Central memory CD4-positive, alpha-beta T cell (primary cell): ENCODE measurements at regions not wholly inside any gene's neighbourhood (a gene's known extent, or its start where the extent isn't known, plus 50 kb on each side); places are given as distances from the start of the nearest gene placed in this dataset.

Source experiments
- DNase-seq: peaks from one replicate; pipeline ENCODE4 v3.0.0; 2022

DNA sequence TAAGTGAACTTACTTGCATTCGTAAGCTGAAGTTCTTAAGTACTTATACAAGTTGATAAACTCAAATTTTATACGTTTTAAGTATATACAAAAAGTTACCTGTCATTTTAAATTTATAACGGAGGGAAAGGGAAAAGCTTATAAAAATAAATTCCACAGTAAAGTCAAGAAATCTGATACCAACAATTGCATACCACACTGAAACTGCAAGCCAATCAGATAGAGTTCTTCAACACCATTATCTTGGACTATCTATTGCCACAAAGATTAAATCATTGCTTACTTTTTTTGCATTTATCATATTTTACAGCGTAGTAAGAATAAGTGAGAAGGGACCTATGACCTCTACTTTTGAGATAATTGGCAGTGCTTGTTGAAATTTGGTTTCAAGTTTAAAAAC, 386.7 kb downstream of the TFAP2A start:
- DNase-seq = no peak

DNA sequence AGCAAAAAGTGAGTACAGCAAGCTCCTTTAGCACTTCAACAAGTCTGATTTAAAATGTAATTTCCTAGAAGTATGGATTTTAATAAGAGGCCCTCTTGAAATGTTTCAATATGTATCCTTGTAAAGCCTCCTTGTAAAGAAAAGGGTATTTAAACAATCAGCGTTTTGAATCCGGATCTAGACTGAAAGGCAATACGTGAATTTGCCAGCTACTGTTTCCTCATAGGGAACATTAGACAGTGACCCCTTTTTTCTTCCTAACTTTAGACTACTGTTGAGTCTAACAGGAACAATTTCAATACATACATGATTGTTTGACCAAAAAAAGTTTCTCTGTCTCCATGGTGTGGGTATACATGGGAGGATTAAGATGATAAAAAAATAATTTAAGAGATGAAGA, 395.0 kb downstream of the TFAP2A start:
- no peak for DNase-seq

DNA sequence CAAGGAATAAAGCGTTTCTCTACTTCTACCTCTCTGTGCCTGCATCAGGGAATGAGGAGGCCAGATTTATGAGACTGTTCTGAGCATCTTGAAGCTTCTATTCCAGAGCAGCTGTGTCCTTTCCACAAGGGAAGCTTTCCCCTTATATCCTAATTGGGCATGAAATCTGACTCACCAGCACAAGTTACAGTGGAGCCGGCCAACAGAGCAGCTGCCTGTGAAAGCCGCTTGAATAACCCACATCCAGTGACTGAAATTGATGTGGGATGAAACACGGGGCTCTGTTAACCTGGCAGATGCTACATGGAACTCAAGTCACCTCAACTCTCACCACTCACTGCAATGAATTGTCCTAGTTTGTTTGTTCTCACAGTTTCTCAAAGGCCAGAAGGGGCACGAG, 400.3 kb downstream of the TFAP2A start:
- DNase-seq = no peak

DNA sequence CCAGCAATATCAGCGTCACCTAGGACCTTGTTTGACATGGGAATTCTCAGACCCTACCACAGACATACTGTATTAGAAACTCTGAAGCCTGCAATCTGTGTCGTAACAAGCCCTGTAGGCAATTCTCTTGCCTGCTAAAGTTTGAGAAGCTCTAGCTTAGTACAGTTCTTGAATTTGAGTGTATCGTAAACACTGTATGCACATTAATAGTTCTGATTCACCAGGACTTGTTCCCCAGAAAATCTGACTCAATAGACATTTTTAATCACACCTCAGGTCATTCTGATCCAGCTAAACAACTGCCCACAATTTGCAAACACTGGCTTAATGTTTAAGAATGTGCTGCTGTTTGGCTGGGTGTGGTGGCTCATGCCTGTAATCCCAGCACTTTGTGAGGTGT, 414.3 kb downstream of the TFAP2A start:
- DNase-seq = no peak

DNA sequence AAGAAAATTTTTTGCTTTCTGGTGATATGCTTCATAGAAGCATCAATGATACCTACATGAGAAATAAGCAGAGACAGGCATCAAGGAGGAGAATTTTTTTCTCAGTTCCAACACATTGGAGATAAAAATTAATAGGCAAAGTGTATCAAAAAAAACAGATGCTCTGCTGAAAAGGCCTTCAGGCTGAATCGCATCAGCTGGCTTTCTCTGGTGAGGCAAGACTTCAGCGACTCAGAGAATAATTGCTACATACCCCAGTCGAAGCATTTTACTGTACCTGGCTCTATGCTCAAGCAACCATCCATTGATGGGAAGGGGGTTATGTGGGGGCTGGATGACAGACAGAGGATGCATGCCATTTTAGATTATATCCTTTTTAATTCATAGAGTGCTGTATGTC, 415.1 kb downstream of the TFAP2A start:
- no peak for DNase-seq

DNA sequence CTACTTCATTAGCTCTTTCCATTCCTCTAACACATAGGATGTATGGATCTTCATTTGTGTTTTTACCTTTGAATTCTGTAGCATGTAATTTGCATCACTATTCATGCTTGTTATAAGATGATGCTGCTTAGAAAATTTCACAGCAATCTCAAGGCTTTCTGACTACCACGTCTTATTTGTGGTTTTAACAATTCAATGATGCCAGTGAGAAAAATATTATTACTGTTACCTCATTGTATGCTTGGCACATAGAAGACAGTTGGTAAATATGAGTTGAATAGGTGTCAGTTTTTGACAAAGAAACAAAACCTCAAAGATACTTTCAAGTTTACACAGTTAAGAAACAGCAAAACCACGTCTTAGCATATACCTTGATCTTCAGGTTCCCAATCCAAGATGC, 428.6 kb downstream of the TFAP2A start:
- DNase-seq = no peak

DNA sequence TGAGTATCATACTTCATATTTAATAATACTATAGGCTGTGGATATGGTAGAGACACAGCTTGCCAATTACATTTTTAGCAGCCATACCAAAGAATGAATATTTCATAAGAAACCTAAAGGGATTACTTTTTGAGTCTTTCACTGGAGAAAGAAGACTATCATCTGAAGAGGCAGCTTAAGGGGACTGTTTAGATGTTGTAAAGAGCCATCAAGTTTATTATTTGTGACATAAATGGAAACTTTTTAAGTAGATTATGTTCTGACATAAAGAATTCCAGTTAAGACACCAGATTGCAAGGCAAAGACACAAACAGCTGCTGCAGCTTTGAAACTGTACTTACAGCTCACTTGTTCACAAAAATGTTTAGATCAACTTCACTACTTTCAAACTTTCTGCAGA, 429.4 kb downstream of the TFAP2A start:
- DNase-seq = no peak

DNA sequence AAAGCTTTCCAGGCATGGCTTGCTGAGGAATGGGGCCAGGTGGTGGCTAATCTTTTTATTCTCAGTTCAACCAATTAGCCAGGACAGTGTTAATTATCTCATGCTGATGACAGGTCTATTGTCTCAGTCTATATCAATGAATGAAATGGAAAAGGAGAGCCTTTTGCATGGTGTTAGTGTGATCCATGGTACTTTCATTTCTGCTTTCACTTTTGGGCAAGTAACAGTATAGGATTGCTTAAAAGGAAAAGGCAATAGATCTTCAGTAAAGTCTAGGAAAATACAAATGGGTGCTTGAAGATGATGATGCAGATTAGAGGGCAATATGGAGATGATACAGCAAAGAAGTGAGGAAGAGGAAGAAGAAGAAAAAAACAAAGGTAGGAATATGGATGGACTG, 430.3 kb downstream of the TFAP2A start:
- DNase-seq = no peak

DNA sequence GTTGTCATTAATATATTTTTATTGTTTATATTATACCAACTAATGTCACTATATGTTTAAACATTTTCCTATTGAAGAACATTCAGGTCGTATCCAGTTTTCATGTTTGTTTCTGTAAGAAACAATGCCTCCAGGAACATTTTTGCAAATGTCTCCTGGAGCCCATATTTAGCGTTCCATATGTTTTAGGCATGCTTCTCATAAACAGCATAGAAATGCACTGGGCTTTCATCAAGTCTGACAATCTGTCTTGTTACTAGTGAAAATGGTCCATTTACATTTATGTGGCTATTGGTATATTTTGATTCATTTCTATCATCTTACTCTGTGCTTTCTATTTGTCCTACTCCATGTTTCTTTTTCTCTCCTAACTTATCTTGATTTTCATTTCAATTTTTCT, 431.7 kb downstream of the TFAP2A start:
- no peak for DNase-seq

DNA sequence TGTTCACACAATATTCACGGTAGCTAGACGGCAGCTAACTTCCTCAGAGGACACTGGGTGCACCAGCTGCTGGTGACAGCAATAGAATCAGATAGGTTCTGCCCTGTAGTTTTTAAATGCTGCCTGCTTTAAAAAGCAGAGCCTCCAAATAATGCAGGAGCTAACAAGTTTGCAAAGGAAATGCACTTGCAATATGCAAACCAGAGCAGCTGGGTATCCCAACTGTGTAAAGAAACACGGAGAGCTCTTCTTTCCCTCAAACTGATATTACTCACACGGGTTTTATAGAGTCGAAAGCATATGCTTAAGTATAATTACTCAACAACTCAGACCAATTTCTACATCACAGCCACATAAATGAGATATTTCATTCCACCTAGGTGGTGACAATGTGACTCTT, 432.7 kb downstream of the TFAP2A start:
- no peak for DNase-seq

DNA sequence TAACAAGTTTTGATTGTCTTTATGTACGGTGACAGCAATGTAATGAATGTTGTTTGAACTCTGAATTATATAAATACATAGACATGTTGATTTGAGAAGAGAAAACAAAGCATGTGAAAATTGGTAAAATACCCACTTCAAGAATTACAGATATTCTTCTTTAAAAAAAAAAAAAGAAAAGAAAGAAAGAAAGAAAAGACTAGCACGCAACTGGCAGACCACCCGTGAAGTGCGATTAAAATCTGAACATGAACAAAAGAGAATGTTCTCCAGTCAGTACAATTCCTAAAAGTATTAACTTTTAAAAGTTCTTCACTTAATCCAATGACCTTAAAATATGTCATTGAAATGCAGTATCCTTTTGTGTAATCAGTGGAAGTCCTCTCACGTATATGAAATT, 434.9 kb downstream of the TFAP2A start:
- no peak for DNase-seq

DNA sequence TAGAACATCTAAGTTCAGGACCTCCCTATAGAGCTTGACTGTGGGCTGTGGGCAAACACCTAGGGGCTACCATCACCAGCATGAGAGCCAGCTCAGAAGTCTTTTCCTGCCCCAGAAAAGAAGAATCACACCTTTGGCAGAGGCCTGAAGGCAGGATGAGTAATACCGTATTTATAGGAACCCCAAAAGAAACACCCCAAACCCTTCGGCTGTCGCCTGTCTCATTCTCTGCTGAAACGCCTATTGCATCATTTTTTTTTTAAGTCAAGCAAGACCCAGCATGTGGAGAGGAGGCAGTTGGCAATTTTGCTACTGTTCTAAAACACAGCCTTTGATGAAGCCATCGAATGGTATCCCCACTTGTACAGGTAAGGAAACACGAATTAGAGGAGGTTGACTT, 436.4 kb downstream of the TFAP2A start:
- no peak for DNase-seq

DNA sequence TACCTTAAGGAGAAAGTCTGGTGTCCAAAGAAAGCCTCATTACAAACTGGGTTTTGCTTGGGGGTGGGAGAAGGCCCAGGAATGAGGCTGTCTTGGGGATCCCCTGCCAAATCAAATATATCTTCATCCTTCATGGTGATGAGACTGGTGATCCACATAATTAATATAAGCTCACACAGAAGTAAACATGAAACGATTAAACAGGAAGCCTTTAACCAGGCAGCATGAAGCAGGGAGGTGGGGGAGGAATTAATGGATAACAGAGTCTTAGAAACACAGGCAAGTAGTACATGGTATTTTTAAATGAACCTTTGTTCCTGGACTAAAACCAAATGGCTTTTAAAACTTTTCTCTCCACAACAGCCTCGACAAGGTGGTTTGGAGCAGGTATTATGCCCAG, 437.5 kb downstream of the TFAP2A start:
- DNase-seq = no peak

DNA sequence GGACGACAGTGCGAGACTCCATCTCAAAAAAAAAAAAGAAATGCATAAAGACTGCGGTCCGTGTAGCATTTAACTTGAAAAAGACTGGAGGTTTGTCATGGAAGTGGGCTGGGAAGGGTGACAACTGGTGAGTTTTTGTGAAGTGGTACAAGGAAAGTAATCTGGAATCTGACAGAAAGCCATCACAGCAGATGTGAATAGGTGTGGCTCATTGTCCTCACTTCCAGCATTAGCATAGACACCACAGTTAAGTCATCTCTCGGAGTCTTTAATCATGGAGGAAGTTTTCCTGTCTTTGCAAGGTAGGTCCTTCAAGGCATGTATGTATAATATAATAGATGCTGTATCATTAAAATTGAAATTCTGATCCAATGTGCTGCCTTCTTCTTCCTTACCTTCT, 453.2 kb downstream of the TFAP2A start:
- DNase-seq = no peak

DNA sequence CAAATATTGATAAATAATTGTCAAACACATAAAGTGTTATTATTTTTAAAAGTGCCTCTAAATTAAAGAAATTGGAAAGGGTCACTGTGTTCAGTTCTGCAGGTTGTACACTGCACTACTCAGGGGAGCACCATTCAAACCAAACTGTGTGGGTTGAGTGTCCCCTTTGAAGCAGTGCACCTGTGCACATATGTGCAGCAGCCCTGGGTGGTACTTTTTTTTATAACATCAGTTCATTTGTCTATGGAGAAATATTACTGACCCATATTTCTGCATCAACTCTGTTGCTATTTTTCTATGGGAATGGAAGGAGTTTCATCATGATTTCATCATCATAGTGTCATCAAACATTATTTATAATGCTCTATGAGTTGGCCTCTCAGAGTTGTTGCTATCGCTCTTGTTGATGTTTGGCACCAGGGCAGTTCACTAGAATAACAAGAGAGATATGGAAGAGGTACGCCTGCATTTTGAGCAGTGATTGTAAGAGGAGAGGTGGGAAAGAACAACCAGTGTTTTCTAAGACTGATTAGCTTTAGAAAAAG, 457.6 kb downstream of the TFAP2A start:
- DNase-seq = no peak

DNA sequence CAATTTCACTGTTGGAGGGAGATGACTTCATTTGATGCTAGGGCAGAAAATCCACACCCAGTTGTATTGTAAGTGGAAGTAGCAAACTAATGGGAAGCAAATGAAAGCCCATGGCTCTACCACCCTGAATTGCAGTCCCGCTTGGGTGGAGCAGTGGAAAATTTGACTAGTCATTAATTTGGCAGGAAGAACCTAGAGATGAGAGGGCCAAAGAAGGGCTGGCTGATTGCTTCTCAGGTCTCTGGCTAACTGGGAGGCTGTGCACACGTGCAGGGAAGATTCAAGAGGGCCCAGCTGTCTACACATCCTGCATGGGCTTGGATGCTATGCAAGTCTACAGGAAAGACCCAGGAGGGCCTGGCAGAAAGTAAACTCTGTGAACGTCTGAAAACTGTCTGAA, 466.2 kb downstream of the TFAP2A start:
- no peak for DNase-seq

DNA sequence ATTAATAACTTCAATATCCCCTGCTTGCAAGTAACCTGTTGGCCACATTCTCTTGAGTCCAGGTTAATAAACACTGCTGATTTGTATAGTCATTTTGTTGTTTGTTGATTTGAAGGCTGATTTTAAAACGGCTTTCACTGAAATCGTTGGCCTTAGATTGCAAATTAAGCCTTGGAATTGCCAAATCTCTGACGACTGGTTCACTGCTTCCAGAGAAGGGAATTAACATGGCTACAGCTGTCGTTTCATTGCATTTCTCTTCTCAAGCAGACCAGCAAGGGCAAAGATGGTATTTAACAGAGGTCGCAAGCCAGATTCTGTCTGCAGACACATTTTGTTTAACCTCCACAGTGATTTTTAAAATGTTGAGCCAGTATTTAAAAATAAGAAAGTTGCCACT, 470.9 kb downstream of the TFAP2A start:
- no peak for DNase-seq

DNA sequence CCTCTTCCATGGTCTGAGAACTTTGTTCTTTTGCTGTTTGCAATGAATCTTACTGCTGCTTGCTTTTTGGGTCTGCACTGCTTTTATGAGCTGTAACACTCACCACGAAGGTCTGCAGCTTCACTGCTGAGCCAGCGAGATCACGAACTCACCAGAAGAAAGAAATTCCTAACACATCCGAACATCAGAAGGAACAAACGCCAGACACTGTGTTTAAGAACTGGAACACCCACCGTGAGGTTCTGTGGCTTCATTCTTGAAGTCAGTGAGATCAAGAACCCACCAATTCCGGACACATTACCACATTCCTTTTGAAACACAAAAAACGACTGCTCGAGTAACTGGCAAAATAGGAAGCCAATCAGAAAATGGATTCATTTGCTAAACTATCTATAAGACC, 471.8 kb downstream of the TFAP2A start:
- DNase-seq = no peak

DNA sequence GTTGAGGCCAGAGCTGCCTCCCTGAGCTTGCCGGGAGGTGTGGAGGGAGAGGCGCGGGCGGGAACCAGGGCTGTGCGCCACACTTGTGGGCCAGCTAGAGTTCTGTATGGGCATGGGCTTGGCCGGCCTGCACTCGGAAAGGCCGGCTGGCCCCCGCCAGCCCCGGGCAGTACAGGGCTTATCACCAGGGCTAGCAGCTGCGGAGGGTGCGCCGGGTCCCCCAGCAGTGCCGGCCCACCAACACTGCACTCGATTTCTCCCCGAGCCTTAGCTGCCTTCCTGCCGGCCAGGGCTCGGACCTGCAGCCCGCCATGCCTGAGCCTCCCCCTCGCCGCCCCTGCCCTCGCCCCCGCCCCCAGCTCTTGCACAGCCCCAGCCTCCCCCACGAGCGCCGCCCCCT, 472.7 kb downstream of the TFAP2A start:
- no peak for DNase-seq

DNA sequence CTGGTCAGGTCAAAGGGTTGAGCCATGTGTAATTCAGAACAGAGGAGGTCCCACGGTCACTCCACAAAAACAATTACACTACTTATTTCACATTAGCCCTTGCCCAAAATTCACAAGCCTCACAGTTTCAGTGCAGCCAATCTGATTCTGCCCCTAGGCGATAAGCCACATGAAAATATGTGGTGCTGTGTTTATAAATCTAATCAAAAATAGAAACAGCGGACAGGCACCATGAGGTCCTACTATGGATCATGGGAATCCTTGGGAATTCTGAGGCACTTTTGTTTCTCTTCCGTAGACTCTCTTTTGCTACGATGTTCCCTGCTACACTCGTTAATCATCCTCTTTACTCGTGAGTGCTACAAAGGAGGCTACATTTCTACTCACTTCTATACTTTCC, 476.1 kb downstream of the TFAP2A start:
- no peak for DNase-seq

DNA sequence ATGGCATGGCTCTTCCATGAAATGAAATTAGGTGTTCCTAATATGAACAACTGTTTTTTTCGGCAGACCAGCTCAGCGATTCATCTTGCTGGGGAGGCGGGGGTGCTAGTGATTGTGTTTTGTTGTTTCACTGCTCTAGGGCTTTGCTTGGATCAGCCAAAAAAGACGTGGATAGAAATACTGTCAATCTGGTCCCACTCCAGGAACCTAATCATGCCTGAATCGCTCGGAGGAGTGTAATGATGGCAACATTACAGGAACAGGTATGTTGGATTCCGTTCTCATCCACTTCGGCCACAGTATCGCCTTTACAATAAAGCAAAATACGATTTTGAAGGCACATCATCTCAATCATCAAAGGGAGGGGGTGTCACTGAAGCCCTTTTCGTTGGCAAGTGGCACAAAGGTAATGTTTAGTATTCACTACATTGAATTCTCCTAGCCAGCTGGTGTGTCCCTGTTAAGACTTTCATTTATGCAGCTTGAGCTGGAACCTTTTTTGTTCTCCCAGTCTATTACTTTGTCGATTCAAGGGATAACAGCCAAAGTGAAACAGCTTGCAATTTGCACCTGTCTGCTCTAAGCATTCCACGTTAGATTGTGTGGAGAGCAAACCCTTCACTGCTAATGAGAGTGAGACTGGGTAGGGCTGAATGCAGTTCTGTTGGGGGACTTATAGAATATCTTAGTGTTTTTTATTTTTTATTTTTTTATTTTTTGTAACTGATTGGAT, 477.7 kb downstream of the TFAP2A start:
- DNase-seq = no peak

DNA sequence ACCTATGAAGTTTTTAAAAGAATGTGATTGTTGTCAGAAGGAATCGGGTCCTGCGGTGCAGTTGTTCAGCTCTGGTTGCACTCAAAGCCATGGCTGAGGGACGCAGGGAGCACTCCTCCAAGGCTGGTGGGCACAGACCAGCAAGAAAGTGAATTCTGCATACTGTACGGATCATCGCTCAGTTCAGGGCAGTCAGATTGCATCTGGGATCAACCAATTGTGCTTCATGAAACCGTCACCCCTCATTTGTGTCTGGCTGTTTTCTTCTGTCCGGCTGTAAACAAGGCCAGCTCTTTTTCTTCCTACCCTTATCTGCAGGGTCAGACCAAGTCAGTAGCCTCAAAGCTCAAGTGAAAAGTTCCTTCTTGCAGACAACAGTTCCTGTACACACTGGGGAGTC, 478.3 kb downstream of the TFAP2A start:
- DNase-seq = no peak

DNA sequence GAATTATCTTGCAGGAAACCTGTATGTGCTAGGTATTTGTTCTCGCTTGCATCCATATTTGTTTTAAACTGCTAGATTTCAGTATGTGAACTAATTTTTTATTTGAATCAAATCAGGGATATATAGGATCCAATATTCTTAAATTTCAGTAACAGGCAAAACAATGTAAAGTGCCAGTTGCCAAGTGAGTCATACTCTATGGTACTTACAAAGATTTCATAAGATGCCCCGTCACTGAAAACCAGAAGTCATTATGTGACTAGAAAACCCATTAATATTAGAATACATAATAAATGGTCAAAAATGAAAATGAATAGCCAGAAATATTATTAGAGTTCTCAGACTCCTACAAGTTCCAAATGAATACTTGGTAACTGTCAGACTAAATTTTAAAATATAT, 481.2 kb downstream of the TFAP2A start:
- DNase-seq = no peak

DNA sequence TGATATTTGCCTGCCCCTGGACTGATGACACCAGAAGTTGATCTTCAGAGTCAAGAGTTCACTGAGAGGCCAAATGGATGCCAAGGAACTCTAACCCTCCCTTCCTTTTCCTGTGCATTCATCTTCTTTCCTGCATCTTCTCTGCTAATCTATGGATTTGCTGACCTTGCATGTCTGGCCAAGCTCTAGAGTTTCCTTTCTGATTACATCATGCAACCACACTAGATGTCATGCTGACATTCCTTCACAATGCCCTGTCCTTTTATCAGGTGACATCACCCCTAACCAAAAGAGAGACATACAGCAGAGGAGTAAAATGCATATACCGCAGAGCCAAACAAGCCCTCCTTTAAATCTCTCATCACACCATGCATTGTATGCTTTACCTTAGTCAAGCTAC, 487.6 kb downstream of the TFAP2A start:
- DNase-seq = no peak

DNA sequence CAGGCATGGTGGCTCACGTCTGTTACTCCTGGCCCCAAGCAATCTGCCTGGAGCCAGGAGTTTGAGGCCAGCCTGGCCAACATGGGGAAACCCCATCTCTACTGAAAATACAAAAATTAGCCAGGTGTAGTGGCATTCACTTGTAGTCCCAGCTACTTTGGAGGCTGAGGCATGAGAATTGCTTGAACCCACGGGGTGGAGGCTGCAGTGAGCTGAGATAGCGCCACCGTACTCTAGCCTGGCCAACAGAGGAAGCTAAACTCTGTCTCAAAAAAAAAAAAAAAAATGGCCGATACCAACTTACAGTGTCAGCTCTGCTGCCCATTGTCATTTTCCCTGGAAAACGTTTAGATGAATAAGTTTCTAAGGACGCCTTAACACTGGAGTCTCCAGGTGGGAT, 489.9 kb downstream of the TFAP2A start:
- DNase-seq = no peak
